LoVo (cell line): ENCODE measurements at regions not wholly inside any gene's neighbourhood (a gene's known extent, or its start where the extent isn't known, plus 50 kb on each side); places are given as distances from the start of the nearest gene placed in this dataset.

ENCODE experiments used
- DNase-seq: peaks from one replicate; pipeline ENCODE4 v3.0.0-alpha.2; 2016; ENCODE audit warnings: low spot score

DNA sequence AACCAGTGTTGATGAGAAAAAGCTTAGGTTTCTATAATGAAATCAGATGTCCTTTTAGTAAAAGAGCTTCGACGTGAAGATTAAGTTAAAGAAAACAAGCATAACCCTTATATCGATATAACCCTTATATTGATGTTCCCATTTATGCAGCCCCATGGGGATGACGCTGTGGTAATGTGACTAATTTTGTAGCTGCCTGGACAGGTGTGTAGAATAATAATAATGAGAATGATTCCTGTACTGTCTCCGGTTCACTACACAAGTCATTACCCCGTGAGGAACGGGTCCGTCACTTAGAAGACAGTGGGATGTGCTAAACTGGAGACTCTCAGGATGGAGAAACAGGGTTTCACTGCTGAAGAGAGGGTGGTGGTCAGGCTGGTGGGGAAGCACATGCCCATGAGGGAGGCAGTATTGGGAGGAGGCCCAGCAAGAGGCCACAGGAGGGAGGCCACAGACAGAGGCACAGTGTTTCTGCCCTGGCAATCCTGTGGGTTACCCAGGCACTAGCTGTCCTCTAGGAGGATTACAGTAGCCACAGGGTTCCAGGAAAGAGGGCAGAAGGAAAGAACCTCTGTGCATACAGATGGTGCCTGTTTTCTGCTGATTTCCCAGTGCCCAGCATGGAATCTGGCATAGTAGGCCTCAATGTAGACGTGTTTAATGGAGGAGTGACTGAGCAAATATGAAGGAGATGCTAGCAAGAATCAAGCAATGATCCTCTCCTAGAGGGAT lies 191.1 kb upstream of the TSC22D2 start:
- no peak for DNase-seq

DNA sequence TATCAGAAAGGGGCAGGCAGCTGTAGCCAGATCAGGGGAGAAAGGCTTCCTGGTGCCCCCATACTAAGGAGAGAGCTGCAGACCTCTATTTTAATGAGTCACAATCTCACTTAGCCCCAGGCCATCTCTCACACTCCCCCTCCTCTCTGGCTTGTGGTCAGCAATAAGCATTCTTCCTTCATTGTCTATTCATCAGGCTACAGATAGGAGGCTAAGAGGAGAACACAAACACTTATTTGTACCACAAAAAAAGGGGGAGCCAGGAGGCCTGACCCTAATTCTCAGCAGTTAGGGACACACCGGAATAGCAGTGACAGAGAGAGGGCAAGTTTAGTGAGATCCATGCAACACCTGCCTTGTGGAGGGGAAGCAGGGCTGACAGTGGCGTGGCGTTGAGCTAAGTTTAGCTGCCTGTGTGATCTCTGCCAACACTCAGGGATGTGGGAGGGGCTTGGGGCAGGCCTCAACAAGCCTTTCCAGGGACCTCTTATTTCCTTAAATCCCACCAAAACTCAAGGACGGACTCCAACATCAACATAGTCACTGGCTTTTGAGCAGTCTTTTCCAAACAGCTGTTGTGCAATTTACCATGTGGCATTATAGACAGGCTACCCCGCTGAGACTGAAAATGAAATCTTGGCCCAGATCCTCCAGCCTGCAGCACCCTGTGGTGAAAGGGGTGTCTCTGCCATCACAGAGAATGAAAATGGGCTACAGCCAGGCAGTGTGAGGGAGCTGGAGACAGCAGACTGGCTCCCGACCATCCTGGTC lies 191.9 kb upstream of the TSC22D2 start:
- DNase-seq = peak; percentile 14

DNA sequence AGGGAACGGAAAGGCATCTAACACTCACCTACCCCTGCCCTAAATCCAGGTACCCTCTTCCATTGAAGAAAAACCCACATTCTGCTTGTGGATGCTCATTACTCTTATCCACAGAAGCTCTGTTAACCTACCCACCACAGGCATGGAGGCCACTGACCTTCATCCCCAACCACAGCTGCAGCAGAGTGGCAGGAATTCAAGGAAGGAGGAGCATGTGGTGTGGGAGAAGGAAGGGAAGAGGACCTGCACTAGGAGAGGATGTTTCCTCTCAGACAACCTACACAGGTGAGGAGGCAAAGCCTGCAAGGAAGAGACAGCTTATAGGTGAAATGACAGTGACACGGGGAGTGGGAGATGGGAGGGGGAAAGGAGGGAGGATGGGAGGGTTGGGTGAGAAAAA lies 192.5 kb upstream of the TSC22D2 start:
- no peak for DNase-seq

DNA sequence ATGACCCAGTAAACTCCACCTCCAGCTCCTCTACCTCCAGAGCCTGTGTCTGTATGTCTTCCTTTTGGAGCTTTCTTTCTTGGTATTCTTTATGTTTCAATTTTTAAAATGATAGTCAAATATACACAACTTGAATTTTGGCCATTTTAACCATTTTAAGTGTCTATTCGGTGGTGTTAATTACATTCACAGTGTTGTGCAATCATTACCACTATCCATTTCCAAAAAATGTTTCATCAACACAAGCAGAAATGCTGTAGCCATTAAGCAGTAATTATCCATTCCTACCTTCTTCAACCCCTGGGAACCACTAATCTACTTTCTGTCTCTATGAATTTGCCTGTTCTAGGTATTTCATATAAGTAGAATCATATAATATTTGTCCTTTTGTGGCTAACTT lies 194.5 kb upstream of the TSC22D2 start:
- no peak for DNase-seq

DNA sequence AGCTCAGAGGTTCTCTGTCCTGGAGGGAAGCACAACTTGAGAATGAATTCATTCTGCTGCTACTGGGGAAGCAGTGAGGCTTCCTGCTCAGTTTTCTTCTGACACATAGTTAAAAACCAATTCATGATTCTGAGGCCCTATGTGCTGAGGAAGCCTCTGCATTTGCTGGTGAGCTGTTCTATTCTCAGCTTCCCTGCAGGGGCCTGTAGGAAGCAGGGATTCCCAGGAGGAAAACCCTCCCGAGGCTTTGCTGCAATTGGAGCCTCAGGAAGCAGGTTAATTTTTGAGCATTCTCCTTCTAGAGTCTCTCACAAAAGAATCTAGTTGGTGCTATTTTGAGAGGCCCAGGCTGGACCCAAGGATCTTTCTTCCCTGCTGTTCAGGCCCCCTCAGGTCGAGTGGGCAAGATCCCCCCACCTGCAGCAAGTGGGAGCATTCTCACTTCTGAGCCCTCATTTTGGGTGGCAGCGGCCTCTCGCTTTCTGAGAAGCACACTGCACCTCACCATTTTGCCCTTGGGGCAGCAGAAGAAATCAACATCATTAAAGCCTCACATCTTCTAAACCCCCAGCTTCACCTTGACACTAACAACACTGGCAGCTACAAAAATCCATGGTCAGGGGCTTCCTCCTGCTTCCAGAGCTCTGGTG lies 197.5 kb upstream of the TSC22D2 start:
- no peak for DNase-seq

DNA sequence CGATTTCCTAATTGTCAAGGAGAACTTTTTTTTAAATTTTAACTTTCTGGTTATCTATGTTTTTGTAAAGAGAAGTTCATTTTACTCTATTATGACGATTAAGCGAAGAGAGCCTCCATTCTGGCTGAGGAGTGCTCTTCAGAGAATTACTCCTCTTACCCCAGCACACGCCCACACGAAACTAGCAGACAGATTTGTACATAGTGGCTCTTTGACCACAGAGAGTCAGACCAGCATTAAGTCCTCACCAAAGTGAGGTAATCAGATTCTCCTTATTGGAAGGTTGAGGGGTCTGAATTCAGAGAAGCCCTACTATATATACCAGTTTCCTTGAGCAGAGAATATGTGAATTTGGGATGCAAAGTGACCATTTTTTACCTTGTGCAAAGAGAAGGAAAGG lies 204.8 kb upstream of the TSC22D2 start:
- no peak for DNase-seq

DNA sequence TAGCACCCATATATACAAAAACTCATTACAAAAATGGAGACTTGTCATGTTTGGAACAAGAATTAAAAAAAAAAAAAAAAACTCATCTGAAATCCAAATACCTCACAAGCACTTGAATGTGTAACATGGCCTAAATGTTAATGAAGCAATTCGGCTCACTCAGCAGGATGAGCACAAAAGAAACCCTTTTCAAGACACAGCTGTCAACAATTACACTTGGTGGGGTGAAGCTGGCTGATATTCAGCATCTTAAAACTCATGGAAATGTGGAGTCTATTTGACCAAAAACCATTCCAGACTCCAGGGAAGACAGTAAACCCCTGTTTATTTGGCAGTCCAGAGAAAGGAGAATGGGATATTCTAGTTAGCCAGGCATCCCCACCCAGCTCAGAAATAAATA lies 205.4 kb upstream of the TSC22D2 start:
- no peak for DNase-seq

DNA sequence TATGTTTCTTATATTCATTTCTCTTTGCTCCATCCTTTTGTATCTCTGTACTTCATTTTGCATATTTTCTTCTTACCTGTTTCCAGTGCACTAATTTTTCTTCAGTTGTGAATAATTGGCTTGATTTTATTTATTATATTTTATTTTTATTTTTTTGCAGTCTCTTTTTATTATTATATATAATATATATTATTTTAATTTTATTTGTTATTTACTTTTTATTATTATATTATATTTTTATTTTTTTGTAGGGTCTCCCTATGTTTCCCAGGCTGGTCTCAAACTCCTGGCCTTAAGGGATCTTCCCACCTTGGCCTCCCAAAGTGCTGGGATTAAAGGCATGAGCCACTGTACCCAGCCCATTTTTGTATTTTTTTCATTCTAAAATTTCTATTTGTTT lies 213.1 kb upstream of the TSC22D2 start:
- DNase-seq = no peak

DNA sequence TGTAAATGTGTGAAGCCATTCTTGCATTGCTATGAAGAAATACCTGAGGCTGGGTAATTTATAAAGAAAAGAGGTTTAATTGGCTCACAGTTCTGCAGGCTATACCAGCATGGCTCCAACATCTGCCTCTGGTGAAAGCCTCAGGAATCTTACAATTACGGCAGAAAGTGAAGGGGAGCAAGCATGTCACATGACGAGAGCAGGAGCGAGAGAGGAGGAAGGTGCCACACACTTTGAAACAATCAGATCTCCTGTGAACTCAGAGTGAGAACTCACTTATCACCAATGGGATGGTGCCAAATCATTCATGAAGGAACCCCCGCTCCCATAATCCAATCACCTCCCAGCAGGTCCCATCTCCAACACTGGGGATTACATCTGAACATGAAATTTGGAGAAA lies 213.6 kb upstream of the TSC22D2 start:
- no peak for DNase-seq

DNA sequence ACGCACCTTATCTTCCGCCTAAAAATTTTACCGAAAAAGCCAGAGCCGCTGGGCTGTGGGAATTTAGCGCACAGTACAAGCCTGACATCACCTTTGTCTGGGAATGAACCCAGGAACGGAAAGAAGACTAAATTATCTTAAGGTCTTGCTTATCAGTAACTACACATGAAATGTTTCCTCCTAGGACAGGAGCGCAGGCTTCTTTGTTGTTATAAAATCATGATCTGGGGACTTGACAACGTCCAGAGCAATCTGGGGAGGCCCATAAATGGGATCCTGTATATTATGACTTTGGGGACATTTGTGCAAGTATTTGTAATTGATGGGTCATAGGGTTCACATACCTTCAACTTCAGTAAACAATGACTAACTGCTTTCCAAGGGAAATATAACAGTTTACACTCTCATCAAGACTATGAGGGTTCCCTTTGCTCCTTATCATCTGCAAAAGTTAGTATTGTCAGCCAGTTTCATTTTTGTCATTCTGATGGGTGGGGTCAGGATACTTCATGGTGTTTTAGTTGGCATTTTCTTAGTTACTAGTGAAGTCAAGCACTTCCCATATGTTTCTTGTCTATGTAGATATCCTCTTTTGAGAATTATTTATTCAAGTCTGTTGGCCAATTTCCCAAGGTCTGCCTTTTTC lies 213.9 kb upstream of the PFN2 start:
- DNase-seq = peak; percentile 44

DNA sequence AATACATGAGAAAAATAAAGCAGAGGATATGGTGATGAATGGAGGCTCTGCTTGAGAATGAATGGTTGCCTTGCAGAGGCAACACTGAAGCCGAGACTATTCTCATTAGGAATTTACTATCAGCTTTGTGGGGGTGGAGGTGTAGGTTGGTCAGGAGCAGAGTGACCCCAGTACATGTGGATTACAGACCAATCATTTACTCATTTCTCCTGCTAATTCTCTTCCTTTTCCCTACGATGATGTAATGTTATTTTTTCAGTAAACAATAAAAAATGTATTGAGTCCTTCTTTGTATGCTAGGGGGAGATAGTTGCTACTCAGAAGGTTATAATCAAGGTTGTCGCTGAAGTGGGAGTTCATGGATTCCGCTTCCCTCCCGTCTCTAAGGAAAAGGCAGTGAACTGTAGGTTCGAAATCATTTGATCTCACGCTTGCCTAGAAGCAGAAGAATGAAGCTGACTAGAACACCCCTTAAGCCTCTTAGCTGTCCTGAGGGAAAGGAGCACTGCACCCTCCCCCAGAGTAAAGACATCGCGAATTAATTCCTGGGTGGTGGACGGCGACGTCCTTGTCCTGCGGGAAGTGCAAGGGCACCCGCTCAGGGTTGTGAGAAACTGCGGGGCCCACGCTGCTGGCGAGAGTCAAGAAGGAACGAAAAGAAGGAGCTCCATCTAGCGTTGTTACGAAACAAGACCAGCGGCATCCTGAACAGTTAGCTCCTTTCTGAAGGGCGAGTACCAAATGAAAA lies 213.2 kb upstream of the PFN2 start:
- peak; percentile 78 for DNase-seq

DNA sequence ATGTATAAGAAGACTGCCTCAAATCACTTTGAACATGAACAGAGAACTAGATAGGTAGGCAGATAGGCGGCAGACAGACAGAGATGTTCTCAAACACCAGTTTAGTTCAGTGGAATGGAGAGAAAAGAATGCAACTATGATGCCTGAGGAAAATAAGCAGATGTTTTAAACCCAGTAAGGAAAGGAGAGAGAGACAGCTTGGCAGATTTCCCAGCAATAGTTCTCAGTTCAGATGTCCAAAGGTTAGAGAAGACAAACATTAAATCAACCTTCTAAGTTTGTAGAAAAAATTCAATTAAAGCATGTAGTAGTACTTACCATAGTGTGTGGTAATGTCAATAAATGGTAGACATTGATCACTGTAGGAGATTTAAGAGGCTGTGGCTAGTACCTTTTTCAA lies 209.6 kb upstream of the PFN2 start:
- no peak for DNase-seq

DNA sequence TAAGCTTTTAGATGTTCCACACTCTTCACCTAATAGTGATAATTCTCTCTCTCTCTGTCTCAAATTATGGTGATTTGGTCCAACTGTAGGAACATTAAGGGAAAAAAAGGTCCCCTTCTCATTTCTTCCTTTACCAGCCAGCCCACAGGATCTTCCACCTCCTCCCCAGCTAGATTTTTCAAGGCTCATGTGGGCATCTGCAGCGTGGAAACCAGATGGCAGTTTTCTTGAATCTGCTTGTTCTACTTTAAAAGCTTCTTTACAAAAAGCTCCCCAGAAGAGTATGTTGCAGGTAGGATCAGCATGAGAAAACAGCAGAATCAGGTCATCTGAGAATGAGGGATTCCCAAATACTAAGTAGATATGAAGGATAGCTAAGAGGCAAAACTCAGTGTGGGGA lies 208.6 kb upstream of the PFN2 start:
- DNase-seq = no peak

DNA sequence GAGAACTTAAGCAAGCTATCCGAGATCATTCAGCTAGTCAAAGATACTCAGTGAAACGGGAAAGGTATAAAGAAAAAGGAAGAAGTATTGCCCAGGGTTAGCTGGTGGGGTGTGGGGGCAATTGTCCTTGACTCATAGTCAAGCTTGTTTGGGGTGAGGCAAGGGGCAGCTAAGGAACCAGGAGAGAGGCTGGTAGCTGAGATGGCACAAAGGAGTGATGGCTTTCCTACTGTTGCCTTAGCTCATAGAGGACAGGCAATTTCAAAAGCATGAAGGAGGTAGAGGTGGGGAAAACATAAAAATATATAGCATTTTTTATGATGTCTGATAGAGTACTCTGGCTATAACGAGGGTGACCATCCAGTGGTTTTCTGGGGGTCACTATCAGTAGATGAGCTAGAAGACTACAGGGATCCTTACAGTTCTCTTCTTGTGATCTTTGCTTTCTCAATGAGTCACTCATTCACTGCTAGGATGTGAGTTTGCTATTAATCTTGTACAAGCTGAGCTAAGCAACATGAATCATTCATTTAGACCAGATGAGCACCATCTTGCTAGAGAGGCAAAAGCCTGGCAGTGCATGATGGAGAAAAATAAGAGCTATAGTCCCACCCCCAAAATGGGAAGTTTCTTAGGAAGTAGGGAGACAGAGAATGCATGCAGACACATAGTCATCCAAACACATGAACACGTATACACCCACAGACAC lies 207.1 kb upstream of the PFN2 start:
- no peak for DNase-seq

DNA sequence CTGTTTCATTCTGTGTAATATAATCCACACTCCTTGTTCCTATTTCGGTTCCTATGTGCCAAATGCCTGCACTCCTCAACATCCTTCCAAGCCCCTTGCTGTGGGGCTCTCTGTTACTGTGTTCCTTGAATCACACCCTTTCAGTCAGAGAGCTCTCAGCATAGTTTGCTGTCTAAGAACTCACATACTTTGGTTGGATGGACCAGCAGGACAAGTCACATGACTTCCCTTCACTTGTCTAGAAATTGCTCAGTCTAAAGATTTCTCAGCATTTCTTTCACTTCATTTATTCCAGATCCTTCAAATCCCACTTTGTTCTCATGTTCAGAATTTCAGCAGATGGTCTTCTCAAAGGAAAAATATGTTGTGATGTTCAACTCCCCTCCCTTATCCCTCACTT lies 203.5 kb upstream of the PFN2 start:
- DNase-seq = no peak

DNA sequence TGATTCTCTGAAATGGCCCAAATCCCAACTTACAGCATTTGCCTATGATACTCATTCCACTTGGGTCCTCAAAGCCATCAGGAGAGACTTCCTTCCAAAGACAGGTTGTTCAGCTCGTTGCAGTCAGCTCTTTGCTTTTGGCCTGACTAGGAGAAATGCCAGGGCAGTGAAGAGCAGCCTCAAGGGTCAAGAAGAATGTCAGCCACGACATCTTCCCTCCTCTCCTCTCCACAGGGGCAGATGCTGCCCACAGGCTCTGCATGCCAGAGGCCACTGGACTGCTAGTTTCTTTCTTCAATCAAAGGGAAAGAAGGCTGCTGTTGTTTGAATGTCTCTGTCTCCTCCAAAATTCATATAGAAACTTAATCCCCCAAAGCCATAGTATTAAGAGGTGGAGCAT lies 201.7 kb upstream of the PFN2 start:
- no peak for DNase-seq

DNA sequence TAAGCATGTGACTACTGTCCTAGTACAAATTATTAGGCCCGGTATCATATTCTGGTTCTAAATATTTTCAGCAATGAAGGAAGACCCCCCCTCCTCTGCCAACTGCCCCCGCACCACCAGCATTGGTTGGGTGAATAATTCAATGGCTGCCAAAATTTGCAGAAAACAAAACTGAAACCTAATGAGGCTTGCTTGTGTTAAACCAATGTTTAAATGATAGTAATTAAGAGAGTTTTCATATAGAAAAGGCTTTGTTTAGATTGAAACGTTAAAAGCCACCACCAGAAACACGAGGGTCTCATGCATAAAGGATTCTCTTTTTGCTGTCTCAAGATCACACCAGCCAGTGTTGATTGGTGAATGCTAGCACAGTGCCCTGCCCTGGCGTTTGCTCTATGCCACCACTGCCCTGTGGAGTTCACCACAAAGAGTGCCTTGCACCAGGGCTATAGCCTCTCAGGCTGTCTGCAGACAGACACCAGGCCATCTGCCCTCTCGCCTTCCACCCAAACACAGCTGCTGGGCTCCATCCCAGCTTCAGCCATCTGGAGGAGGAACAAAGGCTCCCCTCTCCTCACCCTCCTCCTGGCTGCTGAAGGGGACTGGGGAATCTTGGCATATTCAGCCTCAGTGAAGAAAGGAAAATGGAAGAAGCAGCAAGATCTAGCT lies 200.3 kb upstream of the PFN2 start:
- DNase-seq = no peak

DNA sequence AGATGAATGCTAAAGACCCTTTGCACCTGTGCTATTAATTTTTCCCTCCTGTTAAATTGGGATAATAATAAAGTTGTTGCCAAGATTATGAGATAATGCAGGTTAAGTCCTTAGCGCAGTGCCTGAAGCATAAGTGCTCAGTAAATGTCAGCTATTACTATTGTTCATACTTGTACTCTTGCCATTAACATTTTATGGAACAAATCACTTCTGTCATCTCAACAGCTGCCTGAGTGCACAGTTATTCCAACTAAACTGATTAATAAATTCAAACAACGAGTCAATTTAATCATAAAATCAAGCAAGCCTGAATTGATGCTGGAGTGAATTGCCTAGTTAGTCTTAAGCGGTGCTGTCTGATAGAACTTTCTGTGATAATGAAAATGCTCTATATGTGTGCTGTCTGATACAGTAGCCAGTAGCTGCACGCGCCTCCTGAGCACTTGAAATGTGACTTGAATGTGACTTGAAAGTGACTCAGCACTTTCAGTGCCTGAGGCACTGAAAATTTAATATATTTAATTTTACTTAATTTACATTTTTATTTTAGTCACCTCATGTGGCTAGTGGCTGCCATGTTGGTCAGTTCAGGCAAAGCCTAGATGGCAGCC lies 198.7 kb upstream of the PFN2 start:
- no peak for DNase-seq

DNA sequence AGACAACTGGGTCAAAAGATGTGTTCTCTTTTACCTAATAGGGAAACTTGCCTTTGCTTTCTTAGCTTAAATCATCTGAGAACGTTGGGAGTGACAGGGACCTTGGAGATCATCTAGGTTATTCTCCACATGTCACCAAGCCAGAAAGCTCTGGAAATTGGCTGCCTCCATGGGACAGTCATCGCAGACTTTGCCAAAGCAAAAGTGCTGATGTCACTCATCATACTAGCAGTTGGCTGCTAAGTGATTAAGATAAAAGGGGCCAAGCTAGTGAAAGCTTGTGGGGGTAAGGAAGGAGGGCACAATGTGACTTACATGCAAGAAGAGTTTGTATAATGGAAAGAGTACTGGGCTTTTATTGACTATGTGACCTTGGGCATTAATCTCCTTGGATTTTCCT lies 198.0 kb upstream of the PFN2 start:
- DNase-seq = no peak

DNA sequence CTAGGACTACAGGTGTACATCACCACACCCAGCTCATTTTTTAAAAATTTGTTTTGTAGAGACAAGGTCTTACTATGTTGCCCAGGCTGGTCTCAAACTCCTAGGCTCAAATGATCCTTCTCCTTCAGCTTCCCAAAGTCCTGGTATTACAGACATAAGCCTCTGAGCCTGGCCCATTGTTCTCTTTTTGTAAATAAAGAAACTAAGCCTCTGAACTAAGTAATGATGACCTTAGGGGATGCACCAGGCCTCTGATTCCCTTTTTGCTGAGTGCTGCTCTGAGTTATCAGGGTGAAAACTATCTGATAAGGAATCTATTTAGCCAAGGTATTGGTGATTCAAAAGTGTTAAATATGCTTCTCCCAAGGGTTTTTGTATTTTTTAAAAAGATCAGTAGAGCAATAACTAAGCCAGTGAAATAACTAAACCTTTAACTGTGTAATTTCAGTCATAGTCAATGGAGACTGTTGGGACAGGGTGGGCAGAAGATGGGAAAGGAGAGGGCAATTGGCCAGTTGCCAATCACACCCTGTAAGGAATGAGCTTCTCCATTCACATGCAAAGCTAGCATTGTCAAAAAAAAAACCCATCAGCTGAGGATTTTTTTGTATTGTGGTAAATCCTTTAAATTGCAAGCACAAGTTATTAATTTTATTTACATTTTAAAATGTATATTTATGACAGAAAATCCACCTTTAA lies 194.8 kb upstream of the PFN2 start:
- no peak for DNase-seq
